ENCODE measurements at regions not wholly inside any gene's neighbourhood (a gene's known extent, or its start where the extent isn't known, plus 50 kb on each side); places are given as distances from the start of the nearest gene placed in this dataset.
A peak's percentile ranks its signal among the peaks of the same experiment; 100 is the strongest.
"Not testable (repeated sequence)": the region's sequence is repeated elsewhere in the genome, so short reads cannot be mapped to it uniquely, and the experiment has no call there.

- H3K36me3 ChIP-seq (ENCODE audit: control insufficient read depth, insufficient read depth, low read length, severe bottlenecking); H3K4me1 ChIP-seq (ENCODE audit: control insufficient read depth, insufficient read depth, low read length); DNase-seq (ENCODE audit: low read depth); H3K4me3 ChIP-seq (ENCODE audit: low read length); H3K27me3 ChIP-seq (replicated peaks; ENCODE audit: control insufficient read depth, insufficient read depth, low read length); H3K9me3 ChIP-seq (ENCODE audit: control insufficient read depth, low read length); H3K9ac ChIP-seq (ENCODE audit: low read length): not testable (repeated sequence)
Observed at GRCh38 chr4:33953848-33954247, 2290.5 kb downstream of the ARAP2 start.

DNA sequence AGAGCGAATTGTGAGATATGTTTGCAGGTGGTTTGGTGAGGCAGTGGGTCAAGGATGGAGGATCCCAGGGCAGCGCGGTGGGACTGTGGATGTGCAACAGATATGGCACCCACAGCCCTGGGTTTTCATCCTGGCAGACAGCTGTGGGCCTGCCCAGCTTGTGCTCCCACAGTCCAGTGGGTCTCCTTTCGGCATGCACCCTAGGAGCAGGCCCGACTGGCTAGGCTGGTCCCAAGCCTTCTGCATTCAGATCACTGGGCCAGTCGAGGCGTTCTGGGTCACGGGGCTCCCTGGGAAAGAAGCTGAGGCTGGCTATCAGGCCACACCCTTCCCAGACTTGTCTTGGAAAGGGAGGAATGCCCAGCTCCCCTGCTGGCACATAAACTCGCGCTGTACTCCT, 2289.6 kb downstream of the ARAP2 start:
- no peaks in the 10 kb centered on the region for H3K9me3 ChIP-seq (ENCODE audit: control insufficient read depth, low read length)
- H3K9ac ChIP-seq (ENCODE audit: low read length) = no peak overlapping the region
- H3K27me3 ChIP-seq (replicated peaks; ENCODE audit: control insufficient read depth, insufficient read depth, low read length) = no peaks in the 10 kb centered on the region
- H3K4me3 ChIP-seq (ENCODE audit: low read length) = no peak overlapping the region
- DNase-seq (ENCODE audit: low read depth) = no peak
- H3K36me3 ChIP-seq (ENCODE audit: control insufficient read depth, insufficient read depth, low read length, severe bottlenecking) = no peaks in the 10 kb centered on the region
- no peaks in the 10 kb centered on the region for H3K4me1 ChIP-seq (ENCODE audit: control insufficient read depth, insufficient read depth, low read length)

DNA sequence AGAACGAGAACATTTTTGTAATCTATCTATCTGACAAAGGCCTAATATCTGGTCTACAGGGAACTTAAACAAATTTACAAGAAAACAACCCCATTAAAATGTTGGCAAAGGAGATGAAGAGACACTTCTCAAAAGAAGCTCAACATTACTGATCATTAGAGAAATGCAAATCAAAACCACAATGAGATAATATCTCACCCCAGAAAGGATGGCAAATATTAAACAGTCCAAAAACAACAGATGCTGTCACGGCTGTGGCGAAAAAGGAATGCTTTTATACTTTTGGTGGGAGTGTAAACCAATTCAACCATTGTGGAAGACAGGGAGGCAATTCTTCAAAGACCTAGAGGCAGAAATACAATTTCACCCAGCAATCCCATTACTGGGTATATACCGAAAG, 2284.8 kb downstream of the ARAP2 start:
- Histone ChIP-seq H3K36me3 (ENCODE audit: control insufficient read depth, insufficient read depth, low read length, severe bottlenecking) (no peaks in the 10 kb centered on the region), H3K9me3 (ENCODE audit: control insufficient read depth, low read length) (no peaks in the 10 kb centered on the region), H3K4me3 (ENCODE audit: low read length) (no peak overlapping the region), H3K9ac (ENCODE audit: low read length) (no peak overlapping the region), H3K4me1 (ENCODE audit: control insufficient read depth, insufficient read depth, low read length) (no peaks in the 10 kb centered on the region), H3K27me3 (replicated peaks; ENCODE audit: control insufficient read depth, insufficient read depth, low read length) (no peaks in the 10 kb centered on the region)
- no peak for DNase-seq (ENCODE audit: low read depth)

DNA sequence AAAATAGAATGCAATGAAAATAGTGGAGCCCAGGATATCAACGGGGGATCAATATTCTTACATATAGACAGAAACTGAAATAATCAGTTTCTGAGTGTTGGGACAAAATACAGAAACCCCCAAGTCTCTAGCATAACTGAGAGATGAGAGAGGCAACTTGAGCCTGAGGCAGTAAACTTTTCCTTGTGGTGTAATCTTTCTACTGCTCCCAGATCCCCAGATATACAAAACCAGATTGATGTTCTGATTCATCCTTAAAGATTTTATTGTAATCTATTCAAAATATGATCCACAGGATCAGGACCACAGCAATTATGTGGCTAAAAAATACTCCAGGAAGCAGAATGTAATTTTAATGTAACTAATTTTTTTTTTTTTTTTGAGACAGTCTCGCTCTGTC, 2282.6 kb downstream of the ARAP2 start:
- H3K9ac ChIP-seq (ENCODE audit: low read length) = no peak overlapping the region
- H3K27me3 ChIP-seq (replicated peaks; ENCODE audit: control insufficient read depth, insufficient read depth, low read length) = no peaks in the 10 kb centered on the region
- no peaks in the 10 kb centered on the region for H3K4me1 ChIP-seq (ENCODE audit: control insufficient read depth, insufficient read depth, low read length)
- no peak overlapping the region for H3K4me3 ChIP-seq (ENCODE audit: low read length)
- H3K36me3 ChIP-seq (ENCODE audit: control insufficient read depth, insufficient read depth, low read length, severe bottlenecking) = no peaks in the 10 kb centered on the region
- H3K9me3 ChIP-seq (ENCODE audit: control insufficient read depth, low read length) = no peaks in the 10 kb centered on the region
- DNase-seq (ENCODE audit: low read depth) = peak; percentile 53

- Histone ChIP-seq H3K4me1 (ENCODE audit: control insufficient read depth, insufficient read depth, low read length) (no peaks in the 10 kb centered on the region), H3K36me3 (ENCODE audit: control insufficient read depth, insufficient read depth, low read length, severe bottlenecking) (no peaks in the 10 kb centered on the region), H3K9ac (ENCODE audit: low read length) (no peak overlapping the region), H3K9me3 (ENCODE audit: control insufficient read depth, low read length) (peaks cover 16% of the 10 kb centered on the region), H3K27me3 (replicated peaks; ENCODE audit: control insufficient read depth, insufficient read depth, low read length) (no peaks in the 10 kb centered on the region), H3K4me3 (ENCODE audit: low read length) (no peak overlapping the region)
- no peak for DNase-seq (ENCODE audit: low read depth)
Observed at GRCh38 chr4:33966808-33967207, 2277.5 kb downstream of the ARAP2 start.

DNA sequence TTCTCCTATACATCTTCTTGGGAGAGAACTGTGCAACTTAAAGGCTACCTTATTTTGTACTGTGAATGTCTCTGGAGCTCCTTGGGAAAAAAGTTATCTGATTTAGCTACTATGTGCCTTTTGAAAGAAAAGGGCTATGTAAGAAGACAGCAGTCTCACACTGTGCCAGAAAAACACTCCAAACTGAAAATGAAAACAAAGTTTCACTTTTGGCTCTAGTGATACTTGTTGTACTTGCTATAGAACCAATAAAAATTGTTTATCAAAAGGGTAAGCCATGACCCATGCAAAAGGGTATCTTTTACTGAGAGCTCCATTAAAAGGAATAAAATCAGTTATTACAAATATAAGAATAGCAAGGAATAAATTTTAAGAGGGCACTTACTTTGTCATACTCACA, 2270.0 kb downstream of the ARAP2 start:
- DNase-seq (ENCODE audit: low read depth) = no peak
- no peaks in the 10 kb centered on the region for H3K36me3 ChIP-seq (ENCODE audit: control insufficient read depth, insufficient read depth, low read length, severe bottlenecking)
- H3K4me3 ChIP-seq (ENCODE audit: low read length) = no peak overlapping the region
- H3K9me3 ChIP-seq (ENCODE audit: control insufficient read depth, low read length) = peaks cover 6% of the 10 kb centered on the region
- H3K9ac ChIP-seq (ENCODE audit: low read length) = no peak overlapping the region
- H3K27me3 ChIP-seq (replicated peaks; ENCODE audit: control insufficient read depth, insufficient read depth, low read length) = no peaks in the 10 kb centered on the region
- peaks cover 6% of the 10 kb centered on the region for H3K4me1 ChIP-seq (ENCODE audit: control insufficient read depth, insufficient read depth, low read length)

GRCh38 chr4:33975995-33976394, 2268.3 kb downstream of the ARAP2 start:
- H3K27me3 ChIP-seq (replicated peaks; ENCODE audit: control insufficient read depth, insufficient read depth, low read length) = no peaks in the 10 kb centered on the region
- DNase-seq (ENCODE audit: low read depth) = peak; percentile 30
- no peaks in the 10 kb centered on the region for H3K9me3 ChIP-seq (ENCODE audit: control insufficient read depth, low read length)
- no peak overlapping the region for H3K4me3 ChIP-seq (ENCODE audit: low read length)
- H3K9ac ChIP-seq (ENCODE audit: low read length) = no peak overlapping the region
- peaks cover 6% of the 10 kb centered on the region for H3K4me1 ChIP-seq (ENCODE audit: control insufficient read depth, insufficient read depth, low read length)
- no peaks in the 10 kb centered on the region for H3K36me3 ChIP-seq (ENCODE audit: control insufficient read depth, insufficient read depth, low read length, severe bottlenecking)

- not testable (repeated sequence) for H3K9ac ChIP-seq (ENCODE audit: low read length); DNase-seq (ENCODE audit: low read depth); H3K4me1 ChIP-seq (ENCODE audit: control insufficient read depth, insufficient read depth, low read length); H3K4me3 ChIP-seq (ENCODE audit: low read length); H3K9me3 ChIP-seq (ENCODE audit: control insufficient read depth, low read length); H3K36me3 ChIP-seq (ENCODE audit: control insufficient read depth, insufficient read depth, low read length, severe bottlenecking); H3K27me3 ChIP-seq (replicated peaks; ENCODE audit: control insufficient read depth, insufficient read depth, low read length)
Observed at GRCh38 chr4:33979781-33980180, 2264.5 kb downstream of the ARAP2 start.

- Histone ChIP-seq H3K9me3 (ENCODE audit: control insufficient read depth, low read length) (no peaks in the 10 kb centered on the region), H3K9ac (ENCODE audit: low read length) (no peak overlapping the region)
- DNase-seq (ENCODE audit: low read depth) = no peak
Observed at GRCh38 chr4:33980361-33980760, 2264.0 kb downstream of the ARAP2 start.

GRCh38 chr4:33989820-33990443, 2254.4 kb downstream of the ARAP2 start:
- Histone ChIP-seq H3K36me3 (ENCODE audit: control insufficient read depth, insufficient read depth, low read length, severe bottlenecking) (no peaks in the 10 kb centered on the region), H3K4me3 (ENCODE audit: low read length) (no peak overlapping the region), H3K4me1 (ENCODE audit: control insufficient read depth, insufficient read depth, low read length) (no peaks in the 10 kb centered on the region), H3K9me3 (ENCODE audit: control insufficient read depth, low read length) (no peaks in the 10 kb centered on the region), H3K9ac (ENCODE audit: low read length) (no peak overlapping the region), H3K27me3 (replicated peaks; ENCODE audit: control insufficient read depth, insufficient read depth, low read length) (no peaks in the 10 kb centered on the region)
- DNase-seq (ENCODE audit: low read depth) = no peak

More at GRCh38 chr4:33980361-33980760, 2264.0 kb downstream of the ARAP2 start:
- no peak overlapping the region for H3K4me3 ChIP-seq (ENCODE audit: low read length)
- no peaks in the 10 kb centered on the region for H3K27me3 ChIP-seq (replicated peaks; ENCODE audit: control insufficient read depth, insufficient read depth, low read length)
- H3K36me3 ChIP-seq (ENCODE audit: control insufficient read depth, insufficient read depth, low read length, severe bottlenecking) = no peaks in the 10 kb centered on the region
- peaks cover 6% of the 10 kb centered on the region for H3K4me1 ChIP-seq (ENCODE audit: control insufficient read depth, insufficient read depth, low read length)

DNA sequence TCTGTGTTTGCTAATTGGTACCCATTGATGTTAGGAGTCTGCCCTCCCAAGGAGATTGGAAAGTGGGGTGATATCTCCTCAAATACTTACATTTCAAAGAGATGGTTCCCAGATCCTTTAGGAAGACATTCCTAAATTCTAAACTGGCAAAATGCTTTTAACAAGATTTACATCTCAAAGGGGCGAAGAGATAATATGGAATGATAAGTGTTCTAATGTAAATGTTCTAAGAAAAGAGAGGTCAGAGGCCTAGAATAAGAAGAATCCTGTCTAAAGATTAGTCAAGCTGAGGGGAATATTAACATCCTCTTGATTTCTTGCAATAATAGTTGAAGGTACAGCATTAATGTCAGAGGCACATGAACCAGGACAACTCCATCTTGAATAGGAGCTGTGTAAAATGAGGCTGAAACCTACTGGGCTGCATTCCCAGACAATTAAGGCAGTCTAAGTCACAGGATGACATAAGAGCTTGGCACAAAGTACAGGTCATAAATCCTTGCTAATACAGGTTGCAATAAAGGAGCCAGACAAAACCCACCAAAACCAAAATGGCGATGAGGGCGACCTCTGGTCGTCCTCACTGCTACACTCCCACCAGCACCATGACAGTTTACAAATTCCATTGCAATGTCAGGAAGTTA, 2248.1 kb downstream of the ARAP2 start:
- Histone ChIP-seq H3K9ac (ENCODE audit: low read length) (no peak overlapping the region), H3K4me1 (ENCODE audit: control insufficient read depth, insufficient read depth, low read length) (no peaks in the 10 kb centered on the region), H3K27me3 (replicated peaks; ENCODE audit: control insufficient read depth, insufficient read depth, low read length) (no peaks in the 10 kb centered on the region), H3K36me3 (ENCODE audit: control insufficient read depth, insufficient read depth, low read length, severe bottlenecking) (no peaks in the 10 kb centered on the region), H3K9me3 (ENCODE audit: control insufficient read depth, low read length) (no peaks in the 10 kb centered on the region), H3K4me3 (ENCODE audit: low read length) (no peak overlapping the region)
- no peak for DNase-seq (ENCODE audit: low read depth)

GRCh38 chr4:33998291-33998690, 2246.0 kb downstream of the ARAP2 start:
- H3K4me3 ChIP-seq (ENCODE audit: low read length) = no peak overlapping the region
- DNase-seq (ENCODE audit: low read depth) = no peak
- no peaks in the 10 kb centered on the region for H3K4me1 ChIP-seq (ENCODE audit: control insufficient read depth, insufficient read depth, low read length)
- H3K9me3 ChIP-seq (ENCODE audit: control insufficient read depth, low read length) = no peaks in the 10 kb centered on the region
- no peak overlapping the region for H3K9ac ChIP-seq (ENCODE audit: low read length)
- H3K36me3 ChIP-seq (ENCODE audit: control insufficient read depth, insufficient read depth, low read length, severe bottlenecking) = no peaks in the 10 kb centered on the region
- H3K27me3 ChIP-seq (replicated peaks; ENCODE audit: control insufficient read depth, insufficient read depth, low read length) = no peaks in the 10 kb centered on the region

Data from adipocyte (in vitro differentiated cells).